Stimulated activated CD4-positive, alpha-beta T cell treated with anti-CD3 and anti-CD28 coated beads, Interleukin-1b, Interleukin-23, amount 100 ng/mL, for 4 hours (primary cell): ENCODE measurements at regions not wholly inside any gene's neighbourhood (a gene's known extent, or its start where the extent isn't known, plus 50 kb on each side); places are given as distances from the start of the nearest gene placed in this dataset.

Experiments used
- DNase-seq, 2 donors: peaks; one replicate each; pipeline ENCODE4 v3.0.0-alpha.2; 2020; ENCODE audit warnings: low read depth in 2 of 2

DNA sequence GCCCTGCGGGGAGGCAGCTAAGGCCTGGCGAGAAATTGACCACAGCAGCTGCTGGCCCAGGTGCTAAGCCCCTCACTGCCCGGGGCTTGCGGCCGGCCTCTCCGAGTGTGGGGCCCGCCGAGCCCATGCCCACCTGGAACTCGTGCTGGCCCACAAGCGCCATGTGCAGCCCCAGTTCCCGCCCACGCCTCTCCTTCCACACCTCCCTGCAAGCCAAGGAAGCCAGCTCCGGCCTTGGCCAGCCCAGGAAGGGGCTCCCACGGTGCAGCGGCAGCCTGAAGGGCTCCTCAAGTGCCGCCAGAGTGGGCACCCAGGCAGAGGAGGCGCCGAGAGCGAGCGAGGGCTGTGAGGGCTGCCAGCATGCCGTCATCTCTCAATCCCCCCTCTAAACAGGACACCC is 304.6 kb upstream of the FAM98A start:
- DNase-seq = no peak

GRCh38 chr2:33903215-33903614 is 304.1 kb upstream of the FAM98A start:
- no peak for DNase-seq

GRCh38 chr2:33900610-33901009 is 301.5 kb upstream of the FAM98A start:
- no peak for DNase-seq

DNA sequence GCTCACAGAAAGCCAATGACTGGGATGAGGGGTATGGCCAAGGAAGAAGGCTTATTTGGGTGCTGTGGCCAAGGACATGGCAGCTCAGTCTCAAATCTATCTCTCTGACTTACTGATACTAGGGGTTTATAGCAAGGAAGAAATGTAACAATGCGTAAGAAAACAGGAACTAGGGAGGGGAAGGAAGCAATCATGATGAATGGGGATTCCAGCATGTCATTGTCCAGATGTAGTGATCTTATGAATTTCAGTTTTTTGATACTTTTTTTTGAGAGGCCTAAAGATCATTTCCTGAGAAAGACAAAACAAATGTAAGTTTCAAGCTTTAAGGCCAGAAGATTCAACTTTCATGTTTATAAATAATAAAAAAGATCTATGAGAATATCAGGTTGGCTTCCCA is 298.6 kb upstream of the FAM98A start:
- DNase-seq = no peak

- DNase-seq = no peak
Observed at GRCh38 chr2:33893824-33894223, 294.7 kb upstream of the FAM98A start.

DNA sequence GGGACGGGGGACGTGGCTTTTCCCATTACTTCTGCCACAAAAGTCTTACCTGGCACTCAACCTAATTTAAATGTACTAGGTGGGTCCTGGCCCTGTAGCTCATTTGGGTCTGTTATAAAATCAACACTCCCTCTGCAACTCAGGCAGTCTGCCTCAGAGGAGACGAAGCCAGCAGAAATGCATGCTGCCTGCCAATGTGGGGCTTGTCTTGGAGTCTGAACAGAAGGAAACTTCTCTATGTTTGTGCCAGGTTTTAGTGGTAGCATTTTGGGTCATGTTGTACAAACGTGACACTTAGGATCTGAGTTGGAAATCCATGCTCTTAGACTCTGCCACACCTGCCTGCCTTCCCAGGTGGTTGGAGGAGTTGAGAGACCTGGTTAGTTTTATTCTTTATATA is 292.5 kb upstream of the FAM98A start:
- DNase-seq = no peak

GRCh38 chr2:33890686-33891085 is 291.6 kb upstream of the FAM98A start:
- no peak for DNase-seq

DNA sequence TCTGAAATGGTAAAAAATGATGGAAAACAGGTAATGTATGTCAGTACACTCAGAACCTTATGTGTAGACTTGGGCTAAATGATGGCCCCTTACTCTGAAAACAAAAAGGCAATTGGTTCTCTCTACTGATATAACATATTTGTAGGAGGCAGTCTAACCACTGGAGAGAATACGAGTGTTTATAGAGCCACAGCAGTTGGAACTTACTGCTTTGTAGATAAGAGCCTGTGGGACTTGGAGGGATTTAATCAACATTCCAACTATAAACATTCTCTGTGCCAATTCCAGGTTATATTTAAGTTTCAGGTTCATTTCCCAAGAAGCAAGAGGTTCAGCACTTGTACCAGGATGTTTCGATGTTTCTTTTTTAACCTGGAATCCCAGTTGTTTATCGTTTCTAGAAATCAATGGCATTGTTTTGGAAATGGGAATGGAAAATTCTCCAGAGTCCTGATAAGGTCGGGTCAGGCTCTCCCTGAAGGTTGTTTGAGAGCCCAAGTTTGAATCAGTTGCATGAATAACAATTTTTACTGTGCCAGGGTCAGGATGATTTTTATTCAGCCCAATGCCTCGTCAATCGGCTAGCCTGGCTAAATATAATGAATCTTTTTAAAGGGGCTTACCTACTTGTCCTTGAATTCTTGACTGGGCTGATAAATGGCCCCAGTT is 278.4 kb upstream of the FAM98A start:
- DNase-seq = no peak

DNA sequence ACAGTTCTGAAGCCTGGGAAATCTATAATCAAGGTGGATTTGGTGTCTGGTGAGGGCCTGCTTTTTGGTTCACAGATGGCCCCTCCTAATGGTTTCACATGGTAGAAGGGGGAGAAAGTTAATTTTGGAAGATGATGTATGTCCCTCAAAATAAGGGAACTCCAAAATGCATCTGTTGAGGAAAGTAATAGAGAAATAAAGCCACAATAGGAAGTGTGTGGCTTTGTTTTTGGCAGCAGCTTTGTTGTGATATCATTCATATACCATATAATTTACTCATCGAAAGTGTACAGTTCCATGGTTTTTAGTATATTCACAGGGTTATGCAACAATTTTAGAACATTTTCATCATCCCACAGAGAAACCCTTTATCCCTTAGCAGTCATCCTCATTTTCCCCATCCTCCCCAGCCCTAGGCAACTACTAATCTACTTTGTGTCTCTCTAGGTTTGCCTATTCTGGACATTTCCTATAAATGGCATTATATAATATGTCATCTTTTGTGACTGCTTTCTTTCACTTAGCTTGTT is 274.0 kb upstream of the FAM98A start:
- no peak for DNase-seq

DNA sequence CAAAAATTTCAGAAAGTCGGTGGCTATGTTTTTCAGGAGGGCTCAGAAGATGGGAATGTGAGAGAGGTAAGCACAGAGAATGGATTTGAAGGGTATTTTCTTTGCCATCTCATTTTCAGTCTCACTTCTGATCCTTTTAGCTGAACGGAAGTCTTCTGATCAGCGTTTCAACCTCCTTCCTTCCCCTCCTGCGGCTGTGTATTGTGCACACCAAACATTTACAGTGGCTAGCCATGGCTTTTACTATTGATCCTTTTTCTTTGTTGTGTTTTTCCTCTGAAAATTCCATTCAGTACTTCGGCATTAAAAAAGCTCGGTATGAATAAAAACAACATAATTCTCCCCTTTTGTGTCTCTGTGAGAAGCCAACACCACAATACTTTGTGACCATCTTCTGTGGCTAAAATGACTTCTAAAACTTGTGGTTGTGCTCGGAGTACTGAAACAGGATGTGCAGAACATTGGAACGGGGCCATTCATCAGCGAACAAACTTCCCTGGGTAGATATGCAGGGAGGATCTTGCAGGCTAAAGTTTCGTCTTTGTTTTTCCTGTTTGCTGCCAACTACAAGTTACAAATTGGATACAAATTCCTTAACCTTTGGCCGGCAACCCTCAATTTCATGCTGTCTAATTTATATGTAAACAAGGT is 260.8 kb upstream of the FAM98A start:
- no peak for DNase-seq

- DNase-seq = no peak
Observed at GRCh38 chr2:33859176-33859575, 260.1 kb upstream of the FAM98A start.

GRCh38 chr2:33848486-33848885 is 249.4 kb upstream of the FAM98A start:
- DNase-seq = no peak

DNA sequence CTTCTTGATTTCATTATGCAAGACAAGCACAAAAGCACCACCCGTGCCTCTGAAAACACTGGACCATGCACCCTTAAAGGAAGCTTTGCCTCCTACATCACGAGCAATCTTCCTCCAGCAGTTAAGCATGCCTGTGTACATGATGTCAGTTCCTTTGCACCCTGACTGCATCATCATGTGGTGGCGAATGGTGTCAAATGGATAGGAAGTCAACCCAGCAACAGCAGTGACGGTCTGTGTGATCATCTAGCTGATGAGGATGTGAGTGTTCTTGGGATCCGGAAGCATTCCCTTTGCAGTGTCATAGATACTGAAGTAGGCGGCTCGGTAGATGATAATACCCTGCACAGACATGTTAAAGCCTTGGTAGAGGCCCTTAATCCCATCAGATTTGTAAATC is 240.7 kb upstream of the FAM98A start:
- no peak for DNase-seq

DNA sequence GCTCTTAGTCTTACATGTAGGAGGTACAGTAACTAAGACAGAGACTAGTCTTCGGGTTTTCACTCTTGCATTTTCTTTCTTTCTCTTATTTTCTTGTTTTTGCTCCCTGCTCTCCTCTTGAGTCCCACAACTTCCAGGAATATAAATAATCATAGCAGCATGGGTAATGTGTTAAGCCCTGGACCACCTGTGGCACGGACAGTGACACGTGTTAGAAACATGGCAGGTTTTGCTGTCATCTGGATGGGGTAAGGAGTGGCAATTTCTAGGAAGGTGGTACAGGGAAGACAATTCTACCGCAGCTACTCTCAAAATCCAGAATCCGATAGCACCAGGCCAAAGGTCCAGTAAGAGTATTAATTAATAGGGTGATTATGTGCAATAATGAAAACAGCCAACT is 237.5 kb upstream of the FAM98A start:
- no peak for DNase-seq

DNA sequence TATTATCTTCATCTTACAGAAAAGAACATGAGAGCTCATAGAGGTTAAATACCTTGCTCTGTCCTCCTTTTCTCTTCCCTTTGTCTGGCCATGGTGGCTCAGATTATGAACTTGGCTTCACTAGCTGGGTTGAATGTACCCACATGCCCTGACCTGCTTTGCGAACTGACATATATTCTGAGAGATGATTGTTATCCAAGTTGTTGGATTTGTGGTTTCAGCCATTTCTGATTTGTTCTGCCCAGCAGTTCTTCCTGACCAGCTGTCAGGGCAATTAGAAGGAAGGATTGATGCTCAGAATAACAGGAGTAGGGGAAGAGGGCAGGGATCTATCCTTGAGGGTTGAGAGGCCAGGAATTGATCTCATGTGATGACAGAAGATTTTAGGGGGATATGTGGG is 236.8 kb upstream of the FAM98A start:
- DNase-seq = no peak

- DNase-seq = no peak
Observed at GRCh38 chr2:33822964-33823363, 223.9 kb upstream of the FAM98A start.

GRCh38 chr2:33812707-33813106 is 213.6 kb upstream of the FAM98A start:
- no peak for DNase-seq

- DNase-seq = no peak
Observed at GRCh38 chr2:33810046-33810835, 211.1 kb upstream of the FAM98A start.

GRCh38 chr2:33806041-33806440 is 206.9 kb upstream of the FAM98A start:
- no peak for DNase-seq

DNA sequence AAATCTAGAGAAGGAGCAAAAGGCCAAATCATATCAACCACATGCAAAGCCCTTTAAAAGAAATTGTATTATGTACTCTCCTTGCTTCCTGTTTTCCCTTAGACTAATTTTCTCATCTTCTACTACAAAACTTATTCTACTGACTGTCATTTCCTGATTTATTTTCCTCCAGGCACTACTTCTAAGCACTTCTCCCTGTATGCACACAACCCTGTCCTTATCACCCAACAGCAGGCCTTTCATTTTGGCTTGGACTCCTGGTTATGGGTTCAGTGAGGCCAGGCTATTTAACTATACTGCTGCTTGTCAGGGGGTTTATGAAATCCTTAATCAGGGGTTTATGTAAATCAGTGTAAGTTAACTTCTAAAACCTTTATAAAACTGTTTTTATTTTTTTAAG is 205.1 kb upstream of the FAM98A start:
- DNase-seq = no peak

DNA sequence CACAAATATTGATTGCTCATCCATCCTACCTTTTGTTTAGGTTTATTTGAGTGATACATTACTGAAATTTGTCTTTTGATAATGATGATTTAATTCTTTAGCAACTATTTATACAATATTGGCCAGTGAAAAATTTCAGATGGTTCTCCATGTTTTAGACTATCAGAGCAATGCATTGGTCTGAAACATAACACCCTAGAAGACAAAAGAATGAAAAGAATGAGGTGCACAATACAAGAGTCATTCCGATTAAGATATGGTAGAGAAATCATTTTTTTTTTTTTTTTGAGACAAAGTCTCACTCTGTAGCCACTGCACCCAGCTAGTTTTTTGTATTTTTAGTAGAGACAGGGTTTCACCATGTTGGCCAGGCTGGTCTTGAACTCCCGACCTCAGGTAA is 197.4 kb upstream of the FAM98A start:
- DNase-seq = no peak

GRCh38 chr2:33791625-33792024 is 192.5 kb upstream of the FAM98A start:
- DNase-seq = no peak

DNA sequence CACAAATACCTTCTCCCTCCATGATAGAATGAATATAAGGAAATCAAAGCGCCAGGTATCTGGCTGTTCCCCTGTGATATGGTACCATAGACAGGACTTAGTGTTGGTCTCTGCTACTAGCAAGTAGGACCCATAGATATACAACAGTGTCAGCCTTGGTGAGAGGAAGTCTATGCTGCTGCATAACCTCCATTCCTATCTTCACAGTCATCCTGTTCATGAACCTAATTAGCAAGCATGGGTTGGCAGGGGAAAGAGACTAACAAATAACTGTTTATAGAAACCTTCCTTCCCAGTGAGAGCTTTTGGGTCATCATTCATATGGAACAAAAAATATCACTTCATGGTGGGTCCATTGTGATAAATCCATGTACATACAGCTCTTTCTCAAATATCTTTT is 188.9 kb upstream of the FAM98A start:
- DNase-seq = no peak
